Activated T-cell treated with anti-CD3 and anti-CD28 coated beads, Interleukin-2, amount 50 U/mL, for 72 hours (primary cell): ENCODE measurements at regions not wholly inside any gene's neighbourhood (a gene's known extent, or its start where the extent isn't known, plus 50 kb on each side); places are given as distances from the start of the nearest gene placed in this dataset.

Experiments
- ATAC-seq, 2 donors: fragments of 150-1000 bp; cut with Tn5 transposase; replicated peaks in 1 of 2; 2 replicates each; pipeline ENCODE4 v1.10.0; 2021; ENCODE audit warnings: moderate library complexity in 2 of 2, mild to moderate bottlenecking in 1 of 2
- DNase-seq, 2 donors: peaks; one replicate each; pipeline ENCODE4 v3.0.0; 2021 to 2022; ENCODE audit warnings: mixed read lengths in 1 of 2
- H3K27ac Mint-ChIP-seq: one replicate; pipeline ENCODE4 v1.8.0; 2022; ENCODE audit warnings: mild to moderate bottlenecking, moderate library complexity, mixed read lengths
- H3K27me3 Mint-ChIP-seq: one replicate; pipeline ENCODE4 v1.8.0; 2022; ENCODE audit warnings: low read depth, mixed read lengths
- H3K36me3 Mint-ChIP-seq, 2 donors: one replicate each; pipeline ENCODE4 v1.8.0; 2022; ENCODE audit warnings: mixed read lengths in 2 of 2, mild to moderate bottlenecking in 1 of 2; ENCODE audit not compliant: insufficient read depth in 2 of 2
- H3K4me1 Mint-ChIP-seq: one replicate; pipeline ENCODE4 v1.8.0; 2022; ENCODE audit warnings: low read depth, mixed read lengths
- H3K4me3 Mint-ChIP-seq, 2 donors: one replicate each; pipeline ENCODE4 v1.8.0; 2022; ENCODE audit warnings: mild to moderate bottlenecking in 2 of 2, mixed read lengths in 2 of 2, moderate library complexity in 2 of 2
- H3K9me3 Mint-ChIP-seq, 2 donors: one replicate each; pipeline ENCODE4 v1.8.0; 2022; ENCODE audit warnings: mixed read lengths in 2 of 2

GRCh38 chr10:71152043-71152442 lies 60.3 kb upstream of the UNC5B start:
- DNase-seq (no peak), ATAC-seq (no peak)
- Mint-ChIP-seq H3K36me3 (no peaks in the 10 kb centered on the region), H3K9me3 (no peaks in the 10 kb centered on the region), H3K27ac (no peak overlapping the region), H3K4me1 (no peaks in the 10 kb centered on the region), H3K27me3 (no peaks in the 10 kb centered on the region), H3K4me3 (no peak overlapping the region)

- no peaks in the 10 kb centered on the region for H3K9me3 Mint-ChIP-seq
- H3K4me1 Mint-ChIP-seq, result no peaks in the 10 kb centered on the region
- no peak overlapping the region for H3K27ac Mint-ChIP-seq
- H3K27me3 Mint-ChIP-seq, result no peaks in the 10 kb centered on the region
- H3K36me3 Mint-ChIP-seq, result no peaks in the 10 kb centered on the region
- no peak overlapping the region for H3K4me3 Mint-ChIP-seq
- DNase-seq (no peak), ATAC-seq (no peak)
Observed at GRCh38 chr10:71156436-71156835, 55.9 kb upstream of the UNC5B start.

GRCh38 chr10:71157435-71157834 lies 54.9 kb upstream of the UNC5B start:
- Mint-ChIP-seq H3K27me3 (no peaks in the 10 kb centered on the region), H3K4me3 (no peak overlapping the region), H3K27ac (no peak overlapping the region), H3K9me3 (peaks cover 0 to 1% of the 10 kb centered on the region in 2 donors), H3K36me3 (no peaks in the 10 kb centered on the region), H3K4me1 (no peaks in the 10 kb centered on the region)
- DNase-seq (no peak), ATAC-seq (no peak)

GRCh38 chr10:71158251-71158650 lies 54.1 kb upstream of the UNC5B start:
- no peak overlapping the region for H3K27ac Mint-ChIP-seq
- H3K9me3 Mint-ChIP-seq, result peaks cover 1 to 2% of the 10 kb centered on the region in 2 donors
- H3K4me3 Mint-ChIP-seq, result no peak overlapping the region
- ATAC-seq (no peak), DNase-seq (no peak)
- H3K27me3 Mint-ChIP-seq, result no peaks in the 10 kb centered on the region
- H3K36me3 Mint-ChIP-seq, result no peaks in the 10 kb centered on the region
- H3K4me1 Mint-ChIP-seq, result no peaks in the 10 kb centered on the region

GRCh38 chr10:71158902-71159301 lies 53.5 kb upstream of the UNC5B start:
- Mint-ChIP-seq H3K4me3 (no peak overlapping the region), H3K4me1 (no peaks in the 10 kb centered on the region), H3K27ac (no peak overlapping the region), H3K27me3 (no peaks in the 10 kb centered on the region), H3K36me3 (no peaks in the 10 kb centered on the region), H3K9me3 (peaks cover 1 to 2% of the 10 kb centered on the region in 2 donors)
- DNase-seq (no peak), ATAC-seq (no peak)

- Mint-ChIP-seq H3K27me3 (no peaks in the 10 kb centered on the region), H3K27ac (no peak overlapping the region), H3K36me3 (no peaks in the 10 kb centered on the region), H3K9me3 (peaks cover 1 to 2% of the 10 kb centered on the region in 2 donors), H3K4me3 (no peak overlapping the region), H3K4me1 (no peaks in the 10 kb centered on the region)
- DNase-seq (no peak), ATAC-seq (no peak)
Observed at GRCh38 chr10:71159892-71160291, 52.5 kb upstream of the UNC5B start.

- ATAC-seq, result peak; percentile 36 to 61
- Mint-ChIP-seq H3K27ac (no peak overlapping the region), H3K27me3 (peaks cover under 1% of the 10 kb centered on the region)
Observed at GRCh38 chr10:71161425-71161824, 50.9 kb upstream of the UNC5B start.

More at GRCh38 chr10:71161425-71161824, 50.9 kb upstream of the UNC5B start:
- Mint-ChIP-seq H3K9me3 (peaks cover 1 to 2% of the 10 kb centered on the region in 2 donors), H3K36me3 (no peaks in the 10 kb centered on the region), H3K4me1 (no peaks in the 10 kb centered on the region), H3K4me3 (no peak overlapping the region)
- no peak for DNase-seq
